IMR-90 (cell line): ENCODE measurements at regions not wholly inside any gene's neighbourhood (a gene's known extent, or its start where the extent isn't known, plus 50 kb on each side); places are given as distances from the start of the nearest gene placed in this dataset.

Experiments used
- ATAC-seq: fragments of 200-7000 bp; cut with Tn5 transposase; 2 replicates; pipeline ENCODE4 v1.9.1; 2020; ENCODE audit warnings: low read depth, mild to moderate bottlenecking, moderate library complexity
- BruUV-seq: library from RNA; stranded (reverse); fragments of 400-500 nt; replicated peaks from 2 replicates; lab custom pipeline; 2021; lab: Mats Ljungman, UMichigan
- CTCF ChIA-PET: fragments of 300-600 bp; formaldehyde crosslinking; extraction: SDS; loops from one replicate; lab custom pipeline; 2021; ENCODE audit warnings: antibody characterized with exemption; lab: Yijun Ruan, JAX
- POLR2A ChIA-PET: fragments of 300-600 bp; sonication (Branson Sonifier 250); formaldehyde crosslinking; loops from one replicate; lab custom pipeline; 2022; ENCODE audit warnings: antibody characterized with exemption; ENCODE audit not compliant: unreplicated experiment; lab: Charles Lee
- DNase-seq: peaks from one replicate; pipeline ENCODE4 v3.0.0; 2013
- H2AFZ ChIP-seq: replicated peaks from 2 replicates; pipeline ENCODE3; 2013; ENCODE audit warnings: low read length, mild to moderate bottlenecking; ENCODE audit not compliant: poor library complexity
- H2AK5ac ChIP-seq: 2 replicates; pipeline ENCODE4 v1.6.1; 2013; ENCODE audit warnings: low read depth, low read length, inconsistent platforms
- H2AK9ac ChIP-seq: replicated peaks from 2 replicates; pipeline ENCODE3; 2013; ENCODE audit warnings: mild to moderate bottlenecking, low read depth, low read length, moderate library complexity; ENCODE audit not compliant: poor library complexity
- H2BK120ac ChIP-seq: 2 replicates; pipeline ENCODE4 v1.6.1; 2013; ENCODE audit warnings: low read depth, low read length, inconsistent platforms
- H2BK15ac ChIP-seq: 3 replicates; pipeline ENCODE4 v1.6.1; 2013; ENCODE audit warnings: low read depth, low read length, inconsistent platforms
- H2BK20ac ChIP-seq: 2 replicates; pipeline ENCODE4 v1.6.1; 2013; ENCODE audit warnings: low read depth, mild to moderate bottlenecking, inconsistent platforms, low read length, moderate library complexity
- H2BK5ac ChIP-seq: 2 replicates; pipeline ENCODE4 v1.6.1; 2013; ENCODE audit warnings: mild to moderate bottlenecking, low read depth, low read length, inconsistent platforms; ENCODE audit not compliant: poor library complexity, severe bottlenecking
- H3K14ac ChIP-seq: replicated peaks from 2 replicates; pipeline ENCODE4 v1.6.1; 2013; ENCODE audit warnings: low read depth, low read length, inconsistent platforms
- H3K18ac ChIP-seq: 2 replicates; pipeline ENCODE4 v1.6.1; 2013; ENCODE audit warnings: low read depth, low read length, control low read depth
- H3K23ac ChIP-seq: 2 replicates; pipeline ENCODE4 v1.6.1; 2013; ENCODE audit warnings: low read depth, low read length, inconsistent platforms
- H3K27ac ChIP-seq: 2 replicates; pipeline ENCODE4 v1.5.1; 2013; ENCODE audit warnings: mild to moderate bottlenecking, control low read depth, low read length; ENCODE audit not compliant: insufficient read depth
- H3K27me3 ChIP-seq: 2 replicates; pipeline ENCODE4 v1.6.1; 2013; ENCODE audit warnings: low read length; ENCODE audit not compliant: control insufficient read depth, insufficient read depth
- H3K36me3 ChIP-seq: 2 replicates; pipeline ENCODE4 v1.6.1; 2013; ENCODE audit warnings: low read length, mixed read lengths; ENCODE audit not compliant: control insufficient read depth, insufficient read depth
- H3K4ac ChIP-seq: 2 replicates; pipeline ENCODE4 v1.6.1; 2013; ENCODE audit warnings: low read depth, low read length, inconsistent platforms
- H3K4me1 ChIP-seq: 2 replicates; pipeline ENCODE4 v1.6.1; 2013; ENCODE audit warnings: low read length, mixed read lengths; ENCODE audit not compliant: control insufficient read depth, insufficient read depth
- H3K4me2 ChIP-seq: 2 replicates; pipeline ENCODE4 v1.6.1; 2013; ENCODE audit warnings: low read depth, mild to moderate bottlenecking, control low read depth, low read length, moderate library complexity
- H3K4me3 ChIP-seq: 2 replicates; pipeline ENCODE4 v1.5.1; 2013; ENCODE audit warnings: low read depth, mild to moderate bottlenecking, control low read depth, low read length, moderate library complexity; ENCODE audit not compliant: insufficient read depth
- H3K56ac ChIP-seq: 2 replicates; pipeline ENCODE4 v1.6.1; 2013; ENCODE audit warnings: low read length, inconsistent platforms; ENCODE audit not compliant: insufficient read depth; ENCODE audit errors: extremely low read depth
- H3K79me1 ChIP-seq, 2 experiments: 2 replicates each; pipeline ENCODE4 v1.6.1; 2013; ENCODE audit warnings: low read length in 2 of 2, inconsistent platforms in 1 of 2, low read depth in 1 of 2
- H3K9ac ChIP-seq: 2 replicates; pipeline ENCODE4 v1.6.1; 2013; ENCODE audit warnings: low read depth, low read length, control low read depth
- H3K9me1 ChIP-seq: 2 replicates; pipeline ENCODE4 v1.6.1; 2013; ENCODE audit warnings: low read length, inconsistent platforms; ENCODE audit not compliant: insufficient read depth
- H3K9me3 ChIP-seq: 2 replicates; pipeline ENCODE4 v1.6.1; 2013; ENCODE audit warnings: low read length; ENCODE audit not compliant: control insufficient read depth, insufficient read depth
- H4K20me1 ChIP-seq: 2 replicates; pipeline ENCODE4 v1.6.1; 2013; ENCODE audit warnings: low read length, inconsistent platforms; ENCODE audit not compliant: insufficient read depth
- H4K5ac ChIP-seq: 2 replicates; pipeline ENCODE4 v1.6.1; 2013; ENCODE audit warnings: mild to moderate bottlenecking, low read depth, low read length, control low read depth
- H4K8ac ChIP-seq, 2 experiments: 2 replicates each; pipeline ENCODE4 v1.6.1; 2013; ENCODE audit warnings: low read depth in 2 of 2, low read length in 2 of 2, control low read depth in 1 of 2, inconsistent platforms in 1 of 2
- H4K91ac ChIP-seq: 2 replicates; pipeline ENCODE4 v1.6.1; 2013; ENCODE audit warnings: low read depth, low read length, inconsistent platforms; ENCODE audit not compliant: insufficient read depth
- BHLHE40 ChIP-seq: fragments of 150-350 bp; IDR thresholded peaks from 2 replicates; pipeline ENCODE4 v1.6.1; 2016; ENCODE audit warnings: mild to moderate bottlenecking, low read depth, low read length
- CHD1 ChIP-seq: IDR thresholded peaks from 2 replicates; pipeline ENCODE4 v1.6.1; 2012; ENCODE audit warnings: low read depth, low read length, improper control_type of control experiment
- FOS ChIP-seq: fragments of 150-350 bp; IDR thresholded peaks from 2 replicates; pipeline ENCODE4 v1.6.1; 2016; ENCODE audit warnings: low read depth, low read length
- MAFK ChIP-seq: IDR thresholded peaks from 2 replicates; pipeline ENCODE4 v1.6.1; 2012; ENCODE audit warnings: low read depth, low read length, improper control_type of control experiment
- MAZ ChIP-seq: IDR thresholded peaks from 2 replicates; pipeline ENCODE4 v1.6.1; 2012; ENCODE audit warnings: low read depth, mild to moderate bottlenecking, low read length, improper control_type of control experiment, moderate library complexity, borderline replicate concordance
- MXI1 ChIP-seq: IDR thresholded peaks from 2 replicates; pipeline ENCODE4 v1.6.1; 2012; ENCODE audit warnings: low read depth, mild to moderate bottlenecking, low read length, moderate library complexity, borderline replicate concordance
- NFE2L2 ChIP-seq: fragments of 150-350 bp; IDR thresholded peaks from 2 replicates; pipeline ENCODE4 v1.6.1; 2016; ENCODE audit warnings: low read depth, mild to moderate bottlenecking, low read length
- RAD21 ChIP-seq: IDR thresholded peaks from 2 replicates; pipeline ENCODE4 v1.6.1; 2012; ENCODE audit warnings: low read length, improper control_type of control experiment
- RCOR1 ChIP-seq: IDR thresholded peaks from 2 replicates; pipeline ENCODE4 v1.6.1; 2012; ENCODE audit warnings: mild to moderate bottlenecking, low read length, improper control_type of control experiment; ENCODE audit not compliant: insufficient replicate concordance
- RFX5 ChIP-seq: IDR thresholded peaks from 2 replicates; pipeline ENCODE4 v1.8.0; 2012; ENCODE audit warnings: low read depth, mild to moderate bottlenecking, low read length, moderate library complexity
- SMC3 ChIP-seq: fragments of 150-350 bp; IDR thresholded peaks from 2 replicates; pipeline ENCODE4 v1.6.1; 2016; ENCODE audit warnings: low read depth, mild to moderate bottlenecking, antibody characterized with exemption, low read length, moderate library complexity
- USF2 ChIP-seq: fragments of 150-350 bp; IDR thresholded peaks from 2 replicates; pipeline ENCODE4 v1.6.1; 2017; ENCODE audit warnings: mild to moderate bottlenecking, antibody characterized with exemption, low read length, low read depth
- WGBS, 2 experiments: methylation state at CpG; one replicate each; pipeline versions ENCODE4 v1.1.5 to v1.1.7; 2013; ENCODE audit warnings: missing lambda C conversion rate in 2 of 2; ENCODE audit not compliant: insufficient read length in 1 of 2; ENCODE audit errors: extremely low coverage in 2 of 2; 5-methylcytosine and 5-hydroxymethylcytosine counted together
- dilution Hi-C: fragments of 300-500 bp; cut with HindIII; formaldehyde crosslinking; loops from one replicate; pipeline ENCODE4 v1.14.3; 2018; ENCODE audit warnings: low sequenced_read_pairs; ENCODE audit not compliant: unreplicated experiment
- in situ Hi-C: fragments of 300-500 bp; cut with MboI; formaldehyde crosslinking; loops from 3 replicates; pipeline ENCODE4 v1.14.3; 2019; ENCODE audit warnings: low sequenced_read_pairs, inconsistent platforms, mixed read lengths
- intact Hi-C: fragments of 100-400 bp; cut with micrococcal nuclease; formaldehyde crosslinking; loops from 2 replicates; pipeline ENCODE4 v1.10.0; 2022
- TF ChIP-seq, protein P1 (sequence below): conservative IDR thresholded peaks from 2 replicates; pipeline ENCODE4 v1.5.1; 2012; ENCODE audit warnings: mild to moderate bottlenecking, low read depth, low read length, improper control_type of control experiment

- Histone ChIP-seq H4K91ac (no peak overlapping the region), H2BK5ac (no peak overlapping the region), H3K9ac (no peak overlapping the region), H3K18ac (no peak overlapping the region), H4K8ac (no peak overlapping the region), H3K4me3 (no peak overlapping the region), H4K20me1 (no peaks in the 10 kb centered on the region), H2BK20ac (no peak overlapping the region), H3K27me3 (peaks cover 52% of the 10 kb centered on the region), H2BK120ac (no peak overlapping the region), H3K9me1 (no peaks in the 10 kb centered on the region), H3K9me3 (no peaks in the 10 kb centered on the region; the same call in 1 of the 2 replicates), H3K56ac (no peak overlapping the region), H3K4me2 (no peak overlapping the region), H2AK9ac (no peak overlapping the region), H3K14ac (no peak overlapping the region), H3K79me1 (no peaks in the 10 kb centered on the region), H3K36me3 (no peaks in the 10 kb centered on the region), H2AFZ (no peak overlapping the region), H4K5ac (no peak overlapping the region), H3K27ac (no peak overlapping the region), H3K23ac (no peak overlapping the region), H2AK5ac (no peak overlapping the region), H2BK15ac (no peak overlapping the region), H3K4ac (no peak overlapping the region), H3K4me1 (no peaks in the 10 kb centered on the region)
- WGBS, 2 experiments, result no CpG with 5 or more reads among the region's 4 CpGs
- BruUV-seq, result no TSS peak
- in situ Hi-C loops, result no loop called here
- ChIA-PET CTCF (no interaction called here), POLR2A (no interaction called here)
- DNase-seq (no peak), ATAC-seq (no peak)
- no peak for TF ChIP-seq CHD1
- TF ChIP-seq RCOR1, result no peak
- TF ChIP-seq FOS, result no peak
- no peak for TF ChIP-seq NFE2L2
- no peak for TF ChIP-seq MAZ
- TF ChIP-seq MAFK, result no peak
- TF ChIP-seq USF2, result no peak
- TF ChIP-seq MXI1, result no peak
- no peak for TF ChIP-seq SMC3
- TF ChIP-seq BHLHE40, result no peak
- no peak for TF ChIP-seq RAD21
- TF ChIP-seq, protein P1, sequence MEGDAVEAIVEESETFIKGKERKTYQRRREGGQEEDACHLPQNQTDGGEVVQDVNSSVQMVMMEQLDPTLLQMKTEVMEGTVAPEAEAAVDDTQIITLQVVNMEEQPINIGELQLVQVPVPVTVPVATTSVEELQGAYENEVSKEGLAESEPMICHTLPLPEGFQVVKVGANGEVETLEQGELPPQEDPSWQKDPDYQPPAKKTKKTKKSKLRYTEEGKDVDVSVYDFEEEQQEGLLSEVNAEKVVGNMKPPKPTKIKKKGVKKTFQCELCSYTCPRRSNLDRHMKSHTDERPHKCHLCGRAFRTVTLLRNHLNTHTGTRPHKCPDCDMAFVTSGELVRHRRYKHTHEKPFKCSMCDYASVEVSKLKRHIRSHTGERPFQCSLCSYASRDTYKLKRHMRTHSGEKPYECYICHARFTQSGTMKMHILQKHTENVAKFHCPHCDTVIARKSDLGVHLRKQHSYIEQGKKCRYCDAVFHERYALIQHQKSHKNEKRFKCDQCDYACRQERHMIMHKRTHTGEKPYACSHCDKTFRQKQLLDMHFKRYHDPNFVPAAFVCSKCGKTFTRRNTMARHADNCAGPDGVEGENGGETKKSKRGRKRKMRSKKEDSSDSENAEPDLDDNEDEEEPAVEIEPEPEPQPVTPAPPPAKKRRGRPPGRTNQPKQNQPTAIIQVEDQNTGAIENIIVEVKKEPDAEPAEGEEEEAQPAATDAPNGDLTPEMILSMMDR, result no peak
- no peak for TF ChIP-seq RFX5
- intact Hi-C loops, result no loop called here
- dilution Hi-C loops, result no loop called here
Measured at GRCh38 chr1:22332424-22332717, 119.3 kb upstream of the ZBTB40 start.
